Calu3 (cell line): ENCODE measurements at regions not wholly inside any gene's neighbourhood (a gene's known extent, or its start where the extent isn't known, plus 50 kb on each side); places are given as distances from the start of the nearest gene placed in this dataset.

Experiments used
- BruUV-seq: library from RNA; stranded (reverse); fragments of 400-500 nt; replicated peaks from 2 replicates; lab custom pipeline; 2021; lab: Mats Ljungman, UMichigan
- CTCF ChIA-PET: fragments of 300-600 bp; sonication (Branson Sonifier 250); formaldehyde crosslinking; loops from one replicate; lab custom pipeline; 2022; ENCODE audit warnings: antibody characterized with exemption; lab: Charles Lee
- DNase-seq: peaks from one replicate; pipeline ENCODE4 v3.0.0; 2022
- H3K27ac Mint-ChIP-seq: one replicate; pipeline ENCODE4 v1.8.0; 2022; ENCODE audit warnings: mixed read lengths; ENCODE audit not compliant: unreplicated experiment
- H3K27me3 Mint-ChIP-seq: one replicate; pipeline ENCODE4 v1.8.0; 2022; ENCODE audit warnings: mixed read lengths; ENCODE audit not compliant: unreplicated experiment
- H3K36me3 Mint-ChIP-seq: one replicate; pipeline ENCODE4 v1.8.0; 2022; ENCODE audit warnings: mild to moderate bottlenecking, moderate library complexity, mixed read lengths; ENCODE audit not compliant: insufficient read depth, unreplicated experiment
- H3K4me1 Mint-ChIP-seq: one replicate; pipeline ENCODE4 v1.8.0; 2022; ENCODE audit warnings: mild to moderate bottlenecking, low read depth, mixed read lengths; ENCODE audit not compliant: unreplicated experiment
- H3K4me3 Mint-ChIP-seq: one replicate; pipeline ENCODE4 v1.8.0; 2022; ENCODE audit warnings: mild to moderate bottlenecking, low read depth, moderate library complexity, mixed read lengths; ENCODE audit not compliant: unreplicated experiment
- H3K9me3 Mint-ChIP-seq: one replicate; pipeline ENCODE4 v1.8.0; 2022; ENCODE audit warnings: low read depth, mixed read lengths; ENCODE audit not compliant: unreplicated experiment
- intact Hi-C: fragments of 100-400 bp; cut with micrococcal nuclease; formaldehyde crosslinking; loops from one replicate; pipeline ENCODE4 v1.10.0; 2022; ENCODE audit not compliant: unreplicated experiment
- TF ChIP-seq, protein P1 (sequence below): fragments of 200-600 bp; IDR thresholded peaks from one replicate; pipeline ENCODE4 v1.8.0; 2022; ENCODE audit warnings: antibody characterized with exemption; ENCODE audit not compliant: unreplicated experiment

DNA sequence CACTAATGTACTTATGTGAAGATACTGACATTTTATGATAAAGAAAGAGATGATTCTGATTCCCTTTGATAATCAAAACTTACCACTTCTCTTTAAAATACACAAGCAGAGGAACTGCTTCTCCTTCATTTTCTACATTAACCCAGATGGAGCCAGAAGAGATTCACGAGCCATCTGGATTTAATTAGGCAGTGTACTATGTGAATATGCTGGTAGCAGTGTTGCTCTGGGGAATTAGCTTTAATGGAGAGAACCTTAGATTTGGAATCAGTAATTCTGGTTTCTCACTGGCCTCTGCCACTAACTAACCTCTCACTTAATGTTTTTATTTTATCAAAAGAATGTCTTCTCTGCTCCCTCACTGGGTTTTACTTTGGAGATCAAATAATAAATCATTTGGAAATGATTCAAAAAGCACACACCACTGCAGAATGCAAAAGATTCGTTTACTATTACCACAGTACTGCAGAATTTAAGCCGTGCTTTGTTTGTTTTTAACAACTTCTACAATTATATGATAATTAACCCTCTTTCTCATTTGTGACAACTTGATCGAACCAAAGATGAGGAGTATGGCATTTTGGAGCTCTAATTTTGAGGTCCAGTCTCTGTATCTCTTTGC lies 77.5 kb upstream of the PHYHIPL start:
- intact Hi-C loops: no loop called here
- CTCF ChIA-PET: no interaction called here
- no TSS peak for BruUV-seq

DNA sequence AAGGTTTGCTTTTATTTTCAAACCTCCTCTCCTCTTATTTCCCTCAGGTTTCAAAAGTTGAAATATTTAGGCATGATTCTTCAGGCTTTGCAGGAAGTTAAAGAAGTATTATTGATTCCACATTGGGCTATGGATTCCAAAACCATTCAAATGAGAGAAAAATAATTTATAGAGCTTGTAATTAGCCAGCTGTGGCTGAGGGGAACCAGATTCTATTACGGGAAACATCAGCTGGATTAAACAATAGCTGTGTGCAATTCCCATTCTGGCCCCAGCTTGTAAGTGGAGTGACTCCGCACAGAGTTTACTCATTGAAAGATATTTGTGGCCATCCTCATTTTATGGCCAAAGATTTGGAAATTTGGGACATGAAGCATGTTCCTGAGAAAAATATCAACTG lies 77.0 kb upstream of the PHYHIPL start:
- CTCF ChIA-PET: no interaction called here
- no peak for DNase-seq
- Mint-ChIP-seq H3K4me1 (no peaks in the 10 kb centered on the region), H3K27ac (no peak overlapping the region), H3K27me3 (peaks cover 46% of the 10 kb centered on the region), H3K9me3 (no peaks in the 10 kb centered on the region), H3K4me3 (no peak overlapping the region), H3K36me3 (no peaks in the 10 kb centered on the region)
- no TSS peak for BruUV-seq
- intact Hi-C loops: no loop called here
- TF ChIP-seq, protein P1, sequence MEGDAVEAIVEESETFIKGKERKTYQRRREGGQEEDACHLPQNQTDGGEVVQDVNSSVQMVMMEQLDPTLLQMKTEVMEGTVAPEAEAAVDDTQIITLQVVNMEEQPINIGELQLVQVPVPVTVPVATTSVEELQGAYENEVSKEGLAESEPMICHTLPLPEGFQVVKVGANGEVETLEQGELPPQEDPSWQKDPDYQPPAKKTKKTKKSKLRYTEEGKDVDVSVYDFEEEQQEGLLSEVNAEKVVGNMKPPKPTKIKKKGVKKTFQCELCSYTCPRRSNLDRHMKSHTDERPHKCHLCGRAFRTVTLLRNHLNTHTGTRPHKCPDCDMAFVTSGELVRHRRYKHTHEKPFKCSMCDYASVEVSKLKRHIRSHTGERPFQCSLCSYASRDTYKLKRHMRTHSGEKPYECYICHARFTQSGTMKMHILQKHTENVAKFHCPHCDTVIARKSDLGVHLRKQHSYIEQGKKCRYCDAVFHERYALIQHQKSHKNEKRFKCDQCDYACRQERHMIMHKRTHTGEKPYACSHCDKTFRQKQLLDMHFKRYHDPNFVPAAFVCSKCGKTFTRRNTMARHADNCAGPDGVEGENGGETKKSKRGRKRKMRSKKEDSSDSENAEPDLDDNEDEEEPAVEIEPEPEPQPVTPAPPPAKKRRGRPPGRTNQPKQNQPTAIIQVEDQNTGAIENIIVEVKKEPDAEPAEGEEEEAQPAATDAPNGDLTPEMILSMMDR: no peak

More for the DNA sequence above, 77.5 kb upstream of the PHYHIPL start:
- peaks cover 46% of the 10 kb centered on the region for H3K27me3 Mint-ChIP-seq
- H3K4me3 Mint-ChIP-seq: no peak overlapping the region
- TF ChIP-seq, protein P1: no peak
- H3K27ac Mint-ChIP-seq: no peak overlapping the region
- no peak for DNase-seq
- H3K4me1 Mint-ChIP-seq: no peaks in the 10 kb centered on the region
- no peaks in the 10 kb centered on the region for H3K9me3 Mint-ChIP-seq
- no peaks in the 10 kb centered on the region for H3K36me3 Mint-ChIP-seq

DNA sequence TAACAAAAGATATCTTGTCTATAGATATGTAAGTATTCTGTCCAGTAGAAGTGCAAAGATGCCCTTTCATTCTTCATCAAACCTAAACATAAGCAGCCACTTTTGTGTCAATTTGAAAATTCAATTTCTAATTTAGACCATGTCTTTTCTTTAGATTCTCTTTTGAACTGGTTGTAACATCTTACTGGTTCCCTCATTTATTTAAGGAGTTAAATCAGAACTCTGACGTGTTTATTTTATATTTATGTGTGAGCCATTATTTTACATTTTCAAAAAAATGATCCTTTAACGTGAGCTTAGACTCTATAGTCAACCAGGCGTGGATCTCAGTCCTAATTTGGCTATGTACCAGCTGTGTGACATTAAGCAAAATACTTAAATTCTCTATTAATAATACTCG lies 74.0 kb upstream of the PHYHIPL start:
- Mint-ChIP-seq H3K9me3 (no peaks in the 10 kb centered on the region), H3K4me3 (no peak overlapping the region), H3K36me3 (no peaks in the 10 kb centered on the region), H3K27ac (no peak overlapping the region), H3K4me1 (no peaks in the 10 kb centered on the region), H3K27me3 (peaks cover 24% of the 10 kb centered on the region)
- DNase-seq: no peak
- CTCF ChIA-PET: interaction anchor here (2.2 kb wide), 1 partner anchor 10 kb away, joined by 6 read pairs; no protein-coding TSS in a partner anchor
- no TSS peak for BruUV-seq
- intact Hi-C loops: no loop called here
- TF ChIP-seq, protein P1: no peak

DNA sequence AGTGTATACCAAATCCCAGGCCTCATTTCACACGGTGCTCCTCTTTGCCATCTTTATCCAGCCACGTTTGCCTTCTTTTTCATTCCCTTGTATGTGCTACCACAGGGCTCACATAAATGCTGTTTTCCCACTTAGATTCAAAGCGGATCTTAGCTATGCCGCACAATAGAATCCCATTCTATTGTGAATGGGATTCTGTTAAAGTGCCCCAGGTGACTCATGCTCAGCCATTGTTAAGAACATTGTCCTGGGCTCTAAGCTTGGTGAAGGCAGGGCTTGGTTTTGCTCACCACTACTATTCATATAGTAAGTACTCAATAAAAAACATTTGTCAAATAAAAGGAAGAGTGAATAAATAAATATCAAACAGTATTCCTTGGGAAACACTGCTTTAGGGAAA lies 72.3 kb upstream of the PHYHIPL start:
- Mint-ChIP-seq H3K27ac (no peak overlapping the region), H3K36me3 (peaks cover 5% of the 10 kb centered on the region), H3K4me1 (peaks cover 14% of the 10 kb centered on the region), H3K9me3 (no peaks in the 10 kb centered on the region), H3K4me3 (no peak overlapping the region), H3K27me3 (peaks cover 6% of the 10 kb centered on the region)
- TF ChIP-seq, protein P1: no peak
- no TSS peak for BruUV-seq
- intact Hi-C loops: no loop called here
- CTCF ChIA-PET: no interaction called here
- no peak for DNase-seq
